ENCODE measurements at regions not wholly inside any gene's neighbourhood (a gene's known extent, or its start where the extent isn't known, plus 50 kb on each side); places are given as distances from the start of the nearest gene placed in this dataset.
"Not testable (repeated sequence)": the region's sequence is repeated elsewhere in the genome, so short reads cannot be mapped to it uniquely, and the experiment has no call there.

DNA sequence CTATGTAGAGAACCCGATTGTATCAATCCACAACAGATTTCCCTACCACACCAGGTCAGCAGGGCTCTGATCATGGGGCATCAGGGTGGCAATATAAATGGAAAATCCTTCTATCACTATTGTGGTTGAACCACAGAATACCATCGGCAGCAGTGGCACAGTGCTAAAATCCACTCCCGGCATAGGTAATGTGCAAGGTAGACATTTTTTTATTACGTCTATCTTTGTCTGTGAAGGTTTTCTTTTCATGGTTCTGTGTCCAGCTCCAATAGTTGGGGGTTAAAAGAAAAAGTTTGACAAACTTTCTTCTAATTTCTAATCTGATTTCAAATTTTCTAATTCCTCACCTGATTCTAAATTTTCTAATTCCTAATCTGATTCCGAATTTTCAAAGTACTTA is 302.7 kb upstream of the PREP start:
- in situ Hi-C loops (cut with MboI; ENCODE audit: low sequenced_read_pairs, unreplicated experiment): no loop called here
- DNase-seq (ENCODE audit: low spot score): no peak
- TF ChIP-seq, protein P1, sequence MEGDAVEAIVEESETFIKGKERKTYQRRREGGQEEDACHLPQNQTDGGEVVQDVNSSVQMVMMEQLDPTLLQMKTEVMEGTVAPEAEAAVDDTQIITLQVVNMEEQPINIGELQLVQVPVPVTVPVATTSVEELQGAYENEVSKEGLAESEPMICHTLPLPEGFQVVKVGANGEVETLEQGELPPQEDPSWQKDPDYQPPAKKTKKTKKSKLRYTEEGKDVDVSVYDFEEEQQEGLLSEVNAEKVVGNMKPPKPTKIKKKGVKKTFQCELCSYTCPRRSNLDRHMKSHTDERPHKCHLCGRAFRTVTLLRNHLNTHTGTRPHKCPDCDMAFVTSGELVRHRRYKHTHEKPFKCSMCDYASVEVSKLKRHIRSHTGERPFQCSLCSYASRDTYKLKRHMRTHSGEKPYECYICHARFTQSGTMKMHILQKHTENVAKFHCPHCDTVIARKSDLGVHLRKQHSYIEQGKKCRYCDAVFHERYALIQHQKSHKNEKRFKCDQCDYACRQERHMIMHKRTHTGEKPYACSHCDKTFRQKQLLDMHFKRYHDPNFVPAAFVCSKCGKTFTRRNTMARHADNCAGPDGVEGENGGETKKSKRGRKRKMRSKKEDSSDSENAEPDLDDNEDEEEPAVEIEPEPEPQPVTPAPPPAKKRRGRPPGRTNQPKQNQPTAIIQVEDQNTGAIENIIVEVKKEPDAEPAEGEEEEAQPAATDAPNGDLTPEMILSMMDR (IDR thresholded peaks at IDR 0.05; ENCODE audit: borderline replicate concordance, control extremely low read depth, extremely low read depth, insufficient read depth, missing control alignments): no peak

DNA sequence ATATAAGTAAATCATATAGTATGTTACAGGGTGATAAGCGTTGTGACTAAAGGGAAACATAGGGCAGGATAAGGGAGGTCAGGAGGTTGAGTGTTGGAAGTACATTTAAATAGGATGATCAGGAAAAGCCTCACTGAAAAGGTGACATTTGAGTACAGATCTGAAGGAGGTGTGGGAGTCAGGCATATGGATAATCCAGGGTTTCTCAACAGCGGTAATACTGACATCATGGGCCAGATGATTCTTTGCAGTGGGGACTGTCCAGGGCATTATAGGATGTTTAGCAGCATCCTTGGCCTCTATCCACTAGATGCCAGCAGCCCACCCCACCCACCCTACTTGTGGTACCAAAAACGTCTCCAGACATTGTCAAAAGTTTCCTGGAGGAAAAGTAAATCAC is 292.6 kb upstream of the PREP start:
- in situ Hi-C loops (cut with MboI; ENCODE audit: low sequenced_read_pairs, unreplicated experiment): no loop called here
- TF ChIP-seq, protein P1 (IDR thresholded peaks at IDR 0.05; ENCODE audit: borderline replicate concordance, control extremely low read depth, extremely low read depth, insufficient read depth, missing control alignments): no peak

GRCh38 chr6:105692613-105693215 is 289.8 kb upstream of the PREP start:
- TF ChIP-seq, protein P1 (IDR thresholded peaks at IDR 0.05; ENCODE audit: borderline replicate concordance, control extremely low read depth, extremely low read depth, insufficient read depth, missing control alignments): no peak
- in situ Hi-C loops (cut with MboI; ENCODE audit: low sequenced_read_pairs, unreplicated experiment): no loop called here
- no peak for DNase-seq (ENCODE audit: low spot score)

More for the DNA sequence above, 292.6 kb upstream of the PREP start:
- DNase-seq (ENCODE audit: low spot score): no peak

DNA sequence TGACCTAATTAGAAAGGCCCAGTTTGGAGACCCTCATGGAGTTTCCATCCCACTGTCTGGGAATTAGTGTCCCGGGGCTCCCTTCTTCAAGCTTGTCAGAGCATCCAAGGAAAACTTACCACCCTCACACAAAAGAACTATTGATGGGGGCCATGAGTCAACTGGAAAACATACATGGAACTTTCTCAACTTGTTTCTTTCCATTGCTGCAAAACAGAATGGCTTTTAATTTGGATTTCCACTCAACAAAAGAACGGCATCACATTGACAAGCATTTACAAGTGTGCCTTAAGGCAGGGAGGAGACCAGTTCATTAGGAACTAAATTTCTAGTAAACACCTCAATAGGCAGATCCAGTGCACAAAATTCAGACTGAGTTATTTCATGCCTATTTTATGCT is 289.1 kb upstream of the PREP start:
- DNase-seq (ENCODE audit: low spot score): no peak
- TF ChIP-seq, protein P1 (IDR thresholded peaks at IDR 0.05; ENCODE audit: borderline replicate concordance, control extremely low read depth, extremely low read depth, insufficient read depth, missing control alignments): no peak
- in situ Hi-C loops (cut with MboI; ENCODE audit: low sequenced_read_pairs, unreplicated experiment): no loop called here

GRCh38 chr6:105691081-105691480 is 288.2 kb upstream of the PREP start:
- no peak for DNase-seq (ENCODE audit: low spot score)
- in situ Hi-C loops (cut with MboI; ENCODE audit: low sequenced_read_pairs, unreplicated experiment): no loop called here
- TF ChIP-seq, protein P1 (IDR thresholded peaks at IDR 0.05; ENCODE audit: borderline replicate concordance, control extremely low read depth, extremely low read depth, insufficient read depth, missing control alignments): no peak

DNA sequence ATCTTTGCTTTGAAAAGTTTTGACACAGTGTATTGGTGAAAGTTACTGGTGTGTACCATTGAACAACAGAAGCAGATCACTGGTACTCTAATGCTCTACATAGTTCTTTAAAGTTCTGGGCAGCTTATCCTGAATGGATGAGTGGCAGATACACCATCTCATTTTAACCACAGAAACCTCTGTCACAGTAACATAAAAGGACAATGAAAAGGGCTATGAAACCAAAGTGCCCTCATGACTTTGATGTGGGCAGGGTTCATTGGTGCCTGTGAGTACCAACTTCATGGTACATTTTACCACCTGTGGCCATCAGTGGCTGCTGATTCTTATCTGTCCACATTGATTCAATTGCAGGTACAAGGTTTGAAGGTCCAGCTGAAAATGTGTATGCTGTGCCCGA is 285.7 kb upstream of the PREP start:
- TF ChIP-seq, protein P1 (IDR thresholded peaks at IDR 0.05; ENCODE audit: borderline replicate concordance, control extremely low read depth, extremely low read depth, insufficient read depth, missing control alignments): no peak
- in situ Hi-C loops (cut with MboI; ENCODE audit: low sequenced_read_pairs, unreplicated experiment): no loop called here
- DNase-seq (ENCODE audit: low spot score): no peak

DNA sequence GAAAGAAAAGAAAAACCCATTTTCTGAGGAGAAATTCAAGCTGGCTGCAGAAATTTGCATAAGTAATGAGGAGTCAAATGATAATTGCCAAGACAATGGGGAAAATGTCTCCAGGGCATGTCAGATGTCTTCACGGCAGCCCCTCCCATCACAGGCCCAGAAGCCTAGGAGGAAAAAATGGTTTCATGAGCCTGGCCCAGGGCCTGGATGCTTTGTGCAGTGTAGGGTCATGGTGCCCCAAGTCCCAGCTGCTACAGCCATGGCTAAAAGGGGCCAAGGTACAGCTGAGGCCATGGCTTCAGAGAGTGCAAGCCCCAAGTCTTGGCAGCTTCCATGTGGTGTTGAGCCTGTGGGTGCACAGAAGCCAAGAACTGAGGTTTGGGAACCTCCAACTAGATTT is 283.9 kb upstream of the PREP start:
- in situ Hi-C loops (cut with MboI; ENCODE audit: low sequenced_read_pairs, unreplicated experiment); DNase-seq (ENCODE audit: low spot score): not testable (repeated sequence)
